Spleen (tissue), 11 donors: ENCODE measurements at regions not wholly inside any gene's neighbourhood (a gene's known extent, or its start where the extent isn't known, plus 50 kb on each side); places are given as distances from the start of the nearest gene placed in this dataset.

Experiments
- DNase-seq: peaks from one replicate; pipeline ENCODE4 v3.0.0-alpha.2; 2020
- H3K27ac ChIP-seq, 8 donors: fragments of 200-600 bp; sonication (generic) in 7 of 8; 1 replicate in 4 of 8; 2 replicates in 4 of 8; pipeline versions ENCODE4 v1.5.0 to v1.8.0; 2016 to 2021; ENCODE audit warnings: inconsistent platforms in 4 of 8, mild to moderate bottlenecking in 4 of 8, moderate library complexity in 1 of 8
- H3K27me3 ChIP-seq, 7 donors: fragments of 200-600 bp; sonication (generic) in 6 of 7; replicated peaks in 1 of 7; 1 replicate in 4 of 7; 2 replicates in 3 of 7; pipeline versions ENCODE4 v1.5.0 to v1.8.0; 2016 to 2021; ENCODE audit warnings: inconsistent platforms in 3 of 7, mild to moderate bottlenecking in 1 of 7
- H3K36me3 ChIP-seq, 6 donors: fragments of 200-600 bp; sonication (generic) in 5 of 6; 1 replicate in 4 of 6; 2 replicates in 2 of 6; pipeline versions ENCODE4 v1.5.0 to v1.8.0; 2016 to 2021; ENCODE audit warnings: inconsistent platforms in 2 of 6
- H3K4me1 ChIP-seq, 6 donors: fragments of 200-600 bp; sonication (generic) in 5 of 6; 1 replicate in 3 of 6; 2 replicates in 3 of 6; pipeline versions ENCODE4 v1.5.0 to v1.8.0; 2016 to 2021; ENCODE audit warnings: inconsistent platforms in 3 of 6
- H3K4me3 ChIP-seq, 8 donors: fragments of 200-600 bp; sonication (generic) in 7 of 8; 1 replicate in 4 of 8; 2 replicates in 4 of 8; pipeline versions ENCODE4 v1.5.0 to v1.8.0; 2016 to 2021; ENCODE audit warnings: inconsistent platforms in 4 of 8, mild to moderate bottlenecking in 4 of 8, moderate library complexity in 2 of 8
- H3K9me3 ChIP-seq, 8 donors: fragments of 200-600 bp; sonication (generic) in 7 of 8; 1 replicate in 4 of 8; 2 replicates in 4 of 8; pipeline versions ENCODE4 v1.5.0 to v1.8.0; 2016 to 2021; ENCODE audit warnings: inconsistent platforms in 4 of 8
- POLR2A ChIP-seq, 3 donors: fragments of 450-650 bp; IDR thresholded peaks; one replicate each; pipeline ENCODE4 v1.5.1; 2017; ENCODE audit warnings: antibody characterized with exemption in 3 of 3, mild to moderate bottlenecking in 1 of 3
- POLR2AphosphoS5 ChIP-seq, 3 donors: sonication (generic); formaldehyde crosslinking; IDR thresholded peaks; one replicate each; pipeline ENCODE4 v1.5.1; 2017; ENCODE audit warnings: antibody characterized with exemption in 3 of 3
- WGBS, 5 donors: extraction: QIAGEN DNeasy Blood & Tissue Kit in 3 of 5; methylation state at CpG; one replicate each; pipeline versions ENCODE4 v1.1.5 to v1.1.7; 2013 to 2018; 5-methylcytosine and 5-hydroxymethylcytosine counted together
- intact Hi-C: fragments of 100-400 bp; cut with DNase I; formaldehyde crosslinking; loops from one replicate; pipeline ENCODE4 v1.15.0; 2023; ENCODE audit warnings: low total_unique reads
- TF ChIP-seq, protein P1 (sequence below), 11 experiments: fragments of 200-600 bp in 7 of 11; fragments of 450-650 bp in 4 of 11; sonication (generic) in 4 of 11; IDR thresholded peaks in 8 of 11; conservative IDR thresholded peaks in 3 of 11; 1 replicate in 7 of 11; 2 replicates in 4 of 11; pipeline versions ENCODE4 v1.4.0 to v1.8.0; 2016 to 2021; ENCODE audit warnings: antibody characterized with exemption in 11 of 11, inconsistent platforms in 4 of 11, mild to moderate bottlenecking in 1 of 11
- donor health status: healthy with polysubstance abuse.
- donor health status: DM: no; HTN: no; CAD: no; lungs with moderate emphysema.
- donor health status: DM: no; HTN: no; CAD: no.
- donor health status: Bipolar disorder and iron deficiency.
- donor health status: healthy.
- donor health status: DM: no; HTN: no; CAD: no.
- donor health status: DM: yes; HTN: yes; CAD: no.

GRCh38 chr21:28091466-28091865 is 901.2 kb downstream of the LTN1 start:
- H3K9me3 ChIP-seq = peaks cover 0 to 11% (median 0%) of the 10 kb centered on the region in 8 donors
- no peaks in the 10 kb centered on the region for H3K27me3 ChIP-seq
- no peaks in the 10 kb centered on the region for H3K36me3 ChIP-seq
- H3K4me1 ChIP-seq = no peaks in the 10 kb centered on the region
- TF ChIP-seq POLR2A (IDR thresholded peaks at IDR 0.05) (no peak), POLR2AphosphoS5 (IDR thresholded peaks at IDR 0.05) (no peak)
- TF ChIP-seq, protein P1, sequence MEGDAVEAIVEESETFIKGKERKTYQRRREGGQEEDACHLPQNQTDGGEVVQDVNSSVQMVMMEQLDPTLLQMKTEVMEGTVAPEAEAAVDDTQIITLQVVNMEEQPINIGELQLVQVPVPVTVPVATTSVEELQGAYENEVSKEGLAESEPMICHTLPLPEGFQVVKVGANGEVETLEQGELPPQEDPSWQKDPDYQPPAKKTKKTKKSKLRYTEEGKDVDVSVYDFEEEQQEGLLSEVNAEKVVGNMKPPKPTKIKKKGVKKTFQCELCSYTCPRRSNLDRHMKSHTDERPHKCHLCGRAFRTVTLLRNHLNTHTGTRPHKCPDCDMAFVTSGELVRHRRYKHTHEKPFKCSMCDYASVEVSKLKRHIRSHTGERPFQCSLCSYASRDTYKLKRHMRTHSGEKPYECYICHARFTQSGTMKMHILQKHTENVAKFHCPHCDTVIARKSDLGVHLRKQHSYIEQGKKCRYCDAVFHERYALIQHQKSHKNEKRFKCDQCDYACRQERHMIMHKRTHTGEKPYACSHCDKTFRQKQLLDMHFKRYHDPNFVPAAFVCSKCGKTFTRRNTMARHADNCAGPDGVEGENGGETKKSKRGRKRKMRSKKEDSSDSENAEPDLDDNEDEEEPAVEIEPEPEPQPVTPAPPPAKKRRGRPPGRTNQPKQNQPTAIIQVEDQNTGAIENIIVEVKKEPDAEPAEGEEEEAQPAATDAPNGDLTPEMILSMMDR (IDR thresholded peaks at IDR 0.05 in 8 of 11, conservative IDR thresholded peaks at IDR 0.05 in 3 of 11) = no peak
- 93 to 95% (median 93%) methylated on average over 2 of the region's 2 CpGs for WGBS, 5 donors
- intact Hi-C loops = no loop called here
- no peak for DNase-seq
- no peak overlapping the region for H3K4me3 ChIP-seq
- H3K27ac ChIP-seq = no peak overlapping the region

- intact Hi-C loops = no loop called here
- H3K27me3 ChIP-seq = no peaks in the 10 kb centered on the region
- no peak for DNase-seq
- no peak overlapping the region for H3K27ac ChIP-seq
- 87 to 90% (median 90%) methylated on average over 5 of the region's 5 CpGs for WGBS, 5 donors
- no peaks in the 10 kb centered on the region for H3K4me1 ChIP-seq
- no peak overlapping the region for H3K4me3 ChIP-seq
- TF ChIP-seq, protein P1 (IDR thresholded peaks at IDR 0.05 in 8 of 11, conservative IDR thresholded peaks at IDR 0.05 in 3 of 11) = no peak
- TF ChIP-seq POLR2A (IDR thresholded peaks at IDR 0.05) (no peak), POLR2AphosphoS5 (IDR thresholded peaks at IDR 0.05) (no peak)
- peaks cover 0 to 11% (median 0%) of the 10 kb centered on the region in 8 donors for H3K9me3 ChIP-seq
- H3K36me3 ChIP-seq = no peaks in the 10 kb centered on the region
Measured at GRCh38 chr21:28090546-28090945, 902.1 kb downstream of the LTN1 start.

- WGBS, 5 donors = 80 to 88% (median 82%) methylated on average over 11 of the region's 11 CpGs
- TF ChIP-seq, protein P1 (IDR thresholded peaks at IDR 0.05 in 8 of 11, conservative IDR thresholded peaks at IDR 0.05 in 3 of 11) = no peak
- TF ChIP-seq POLR2A (IDR thresholded peaks at IDR 0.05) (no peak), POLR2AphosphoS5 (IDR thresholded peaks at IDR 0.05) (no peak)
- no peaks in the 10 kb centered on the region for H3K4me1 ChIP-seq
- H3K36me3 ChIP-seq = no peaks in the 10 kb centered on the region
- intact Hi-C loops = no loop called here
- H3K4me3 ChIP-seq = no peak overlapping the region
- no peaks in the 10 kb centered on the region for H3K27me3 ChIP-seq
- no peak overlapping the region for H3K27ac ChIP-seq
- peaks cover 0 to 11% (median 0%) of the 10 kb centered on the region in 8 donors for H3K9me3 ChIP-seq
- no peak for DNase-seq
Measured at GRCh38 chr21:28089599-28090441, 902.9 kb downstream of the LTN1 start.

DNA sequence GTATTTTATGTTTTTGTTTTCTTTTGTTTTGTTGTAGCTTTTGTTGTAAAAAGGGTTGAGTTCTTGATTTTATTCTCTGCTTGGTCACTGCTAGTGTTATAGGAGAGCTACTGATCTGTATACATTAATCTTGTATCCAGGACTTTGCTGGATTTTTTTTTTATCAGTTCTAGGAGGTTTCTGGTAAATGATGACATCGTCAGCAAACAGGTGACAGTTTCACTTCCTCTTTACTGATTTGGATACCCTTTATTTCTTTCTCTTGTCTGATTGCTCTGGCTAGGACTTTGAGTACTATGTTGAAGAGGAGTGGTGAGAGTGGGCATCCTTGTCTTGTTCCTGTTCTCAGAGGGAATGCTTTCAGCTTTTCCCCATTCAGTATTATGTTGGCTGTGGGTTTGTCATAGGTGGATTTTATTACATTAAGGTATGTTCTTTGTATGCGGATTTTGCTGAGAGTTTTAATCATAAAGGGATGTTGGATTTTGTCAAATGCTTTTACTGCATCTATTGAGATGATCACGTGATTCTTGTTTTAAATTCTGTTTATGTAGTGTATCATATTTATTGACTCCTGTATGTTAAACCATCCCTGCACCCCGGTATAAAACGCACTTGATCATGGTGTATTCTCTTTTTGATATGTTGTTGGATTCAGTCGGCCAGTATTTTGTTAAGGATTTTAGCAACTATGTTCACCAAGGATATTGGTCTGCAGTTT is 905.7 kb downstream of the LTN1 start:
- no peak overlapping the region for H3K27ac ChIP-seq
- TF ChIP-seq POLR2A (IDR thresholded peaks at IDR 0.05) (no peak), POLR2AphosphoS5 (IDR thresholded peaks at IDR 0.05) (no peak)
- TF ChIP-seq, protein P1 (IDR thresholded peaks at IDR 0.05 in 8 of 11, conservative IDR thresholded peaks at IDR 0.05 in 3 of 11) = no peak
- H3K4me3 ChIP-seq = no peak overlapping the region
- H3K36me3 ChIP-seq = no peaks in the 10 kb centered on the region
- DNase-seq = no peak
- intact Hi-C loops = no loop called here
- peaks cover 0 to 11% (median 0%) of the 10 kb centered on the region in 8 donors for H3K9me3 ChIP-seq
- H3K27me3 ChIP-seq = no peaks in the 10 kb centered on the region
- WGBS, 5 donors = 85 to 92% (median 91%) methylated on average over 6 of the region's 6 CpGs
- no peaks in the 10 kb centered on the region for H3K4me1 ChIP-seq
